ENCODE measurements at regions not wholly inside any gene's neighbourhood (a gene's known extent, or its start where the extent isn't known, plus 50 kb on each side); places are given as distances from the start of the nearest gene placed in this dataset.
A peak's percentile ranks its signal among the peaks of the same experiment; 100 is the strongest.

DNA sequence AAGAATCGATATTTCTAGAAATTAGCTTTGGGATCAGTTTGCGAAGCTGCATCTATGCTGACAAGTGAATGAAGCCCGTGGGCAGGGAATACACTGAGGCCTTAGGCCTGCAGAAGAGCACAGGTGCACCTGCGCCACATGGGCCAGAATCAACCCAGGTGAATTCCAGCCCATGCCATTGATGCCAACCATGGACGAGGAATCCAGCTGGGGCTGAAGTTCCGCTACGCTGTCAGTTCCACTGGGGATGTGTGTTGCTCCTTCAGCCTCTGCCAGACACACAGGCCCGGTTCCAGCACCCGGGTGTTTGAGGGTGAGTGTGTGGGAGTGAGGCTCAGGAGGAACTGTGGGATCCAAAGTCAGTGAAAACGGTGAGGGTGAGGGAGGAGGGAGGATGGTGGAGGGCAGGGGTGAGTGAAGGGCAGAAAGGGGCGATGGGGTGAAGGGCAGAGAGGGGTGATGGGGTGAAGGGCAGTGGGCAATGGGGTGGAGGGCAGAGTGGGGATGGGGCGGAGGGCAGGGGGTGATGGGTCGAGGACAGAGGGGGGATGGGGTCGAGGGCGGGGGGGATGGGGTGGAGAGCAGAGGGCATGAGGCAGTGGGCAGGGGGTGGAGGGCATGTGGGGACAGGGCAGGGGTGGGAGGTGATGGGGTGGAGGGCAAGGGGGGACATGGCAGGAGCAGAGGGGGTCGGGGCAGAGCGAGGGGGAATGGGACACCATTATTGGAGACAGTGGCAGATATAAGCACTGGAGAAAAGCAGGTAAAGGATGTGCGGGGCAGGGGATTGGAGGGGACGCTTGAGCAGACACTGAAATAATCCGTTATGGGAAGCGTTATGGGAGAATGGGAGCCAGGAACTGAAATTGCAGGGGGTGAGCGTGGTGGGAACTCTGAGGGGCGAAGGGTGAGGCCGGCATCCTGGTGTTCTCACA lies 931.6 kb downstream of the BRD1 start:
- DNase-seq: no peak
- Histone ChIP-seq H3K4me3 (no peak overlapping the region), H3K27ac (no peak overlapping the region), H3K36me3 (no peaks in the 10 kb centered on the region), H3K9me3 (peaks cover 0 to 12% (median 9%) of the 10 kb centered on the region in 4 donors), H3K27me3 (peaks cover 0 to 48% (median 0%) of the 10 kb centered on the region in 3 donors), H3K4me1 (no peaks in the 10 kb centered on the region)
- intact Hi-C loops (cut with DNase I; ENCODE audit: low total_unique reads): no loop called here
- TF ChIP-seq, protein P1, sequence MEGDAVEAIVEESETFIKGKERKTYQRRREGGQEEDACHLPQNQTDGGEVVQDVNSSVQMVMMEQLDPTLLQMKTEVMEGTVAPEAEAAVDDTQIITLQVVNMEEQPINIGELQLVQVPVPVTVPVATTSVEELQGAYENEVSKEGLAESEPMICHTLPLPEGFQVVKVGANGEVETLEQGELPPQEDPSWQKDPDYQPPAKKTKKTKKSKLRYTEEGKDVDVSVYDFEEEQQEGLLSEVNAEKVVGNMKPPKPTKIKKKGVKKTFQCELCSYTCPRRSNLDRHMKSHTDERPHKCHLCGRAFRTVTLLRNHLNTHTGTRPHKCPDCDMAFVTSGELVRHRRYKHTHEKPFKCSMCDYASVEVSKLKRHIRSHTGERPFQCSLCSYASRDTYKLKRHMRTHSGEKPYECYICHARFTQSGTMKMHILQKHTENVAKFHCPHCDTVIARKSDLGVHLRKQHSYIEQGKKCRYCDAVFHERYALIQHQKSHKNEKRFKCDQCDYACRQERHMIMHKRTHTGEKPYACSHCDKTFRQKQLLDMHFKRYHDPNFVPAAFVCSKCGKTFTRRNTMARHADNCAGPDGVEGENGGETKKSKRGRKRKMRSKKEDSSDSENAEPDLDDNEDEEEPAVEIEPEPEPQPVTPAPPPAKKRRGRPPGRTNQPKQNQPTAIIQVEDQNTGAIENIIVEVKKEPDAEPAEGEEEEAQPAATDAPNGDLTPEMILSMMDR (IDR thresholded peaks at IDR 0.05): no peak
- TF ChIP-seq POLR2A (IDR thresholded peaks at IDR 0.05): no peak
- TF ChIP-seq EP300 (IDR thresholded peaks at IDR 0.05): no peak
- TF ChIP-seq POLR2AphosphoS5 (IDR thresholded peaks at IDR 0.05): no peak
- 75 to 85% (median 80%) methylated on average over 20 to 24 of the region's 24 CpGs for WGBS, 5 donors

DNA sequence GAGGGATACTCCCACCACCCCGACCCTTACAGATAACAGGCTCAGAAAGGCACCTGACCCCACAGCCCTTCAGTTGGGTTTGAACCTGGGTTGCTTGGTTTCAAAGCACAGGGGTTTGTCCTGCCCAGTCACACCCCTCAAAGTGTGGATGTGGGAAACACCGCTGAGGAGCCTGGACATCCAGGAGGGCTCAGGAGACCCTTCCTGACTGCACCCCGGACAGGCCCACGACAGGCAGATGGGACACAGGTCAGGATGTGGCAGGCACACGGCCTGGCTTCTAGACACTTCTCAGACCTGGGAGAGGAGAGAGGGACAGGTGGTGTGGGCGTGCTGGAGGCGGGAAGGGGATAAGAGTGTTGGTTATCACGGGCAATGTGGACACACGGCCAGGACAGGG lies 932.3 kb downstream of the BRD1 start:
- intact Hi-C loops (cut with DNase I; ENCODE audit: low total_unique reads): no loop called here
- WGBS, 5 donors: 66 to 77% (median 75%) methylated on average over 8 to 9 of the region's 9 CpGs
- Histone ChIP-seq H3K27ac (no peak overlapping the region), H3K36me3 (no peaks in the 10 kb centered on the region), H3K27me3 (peaks cover 0 to 51% (median 0%) of the 10 kb centered on the region in 3 donors), H3K4me1 (no peaks in the 10 kb centered on the region), H3K9me3 (peaks cover 0 to 12% (median 9%) of the 10 kb centered on the region in 4 donors), H3K4me3 (no peak overlapping the region)
- TF ChIP-seq POLR2A (IDR thresholded peaks at IDR 0.05): no peak
- TF ChIP-seq, protein P1 (IDR thresholded peaks at IDR 0.05): no peak
- no peak for TF ChIP-seq EP300 (IDR thresholded peaks at IDR 0.05)
- no peak for TF ChIP-seq POLR2AphosphoS5 (IDR thresholded peaks at IDR 0.05)
- no peak for DNase-seq

DNA sequence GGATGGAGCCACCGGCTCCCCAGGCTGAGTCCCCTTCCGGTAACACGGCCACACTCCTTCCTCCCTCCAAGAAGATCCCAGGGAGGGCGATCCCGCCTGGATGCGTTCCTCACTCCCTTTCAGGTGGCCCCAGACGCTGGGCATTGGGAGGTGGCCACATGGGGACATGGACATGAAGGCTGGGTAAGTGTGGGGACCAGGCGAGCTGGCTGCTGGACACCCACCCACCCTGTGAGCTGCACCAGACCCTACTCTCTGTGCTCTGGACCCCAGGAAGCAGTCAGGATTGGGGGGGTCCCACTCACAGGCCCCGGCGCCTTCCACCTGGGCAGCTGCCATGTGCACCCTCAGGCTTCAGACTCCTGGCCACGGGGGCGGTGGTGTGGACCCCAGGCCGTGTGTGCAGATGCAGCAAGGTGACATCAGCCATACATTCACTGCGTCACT lies 932.8 kb downstream of the BRD1 start:
- H3K4me3 ChIP-seq: no peak overlapping the region
- H3K9me3 ChIP-seq: peaks cover 0 to 12% (median 9%) of the 10 kb centered on the region in 4 donors
- no peaks in the 10 kb centered on the region for H3K36me3 ChIP-seq
- no peak overlapping the region for H3K27ac ChIP-seq
- no peaks in the 10 kb centered on the region for H3K4me1 ChIP-seq
- peak in 1 of 2 donors; percentile 22 for DNase-seq
- 70 to 89% (median 85%) methylated on average over 2 to 14 of the region's 14 CpGs for WGBS, 5 donors
- H3K27me3 ChIP-seq: peaks cover 0 to 56% (median 0%) of the 10 kb centered on the region in 3 donors
- intact Hi-C loops (cut with DNase I; ENCODE audit: low total_unique reads): no loop called here
- TF ChIP-seq EP300 (IDR thresholded peaks at IDR 0.05) (no peak), POLR2A (IDR thresholded peaks at IDR 0.05) (no peak), POLR2AphosphoS5 (IDR thresholded peaks at IDR 0.05) (no peak)
- TF ChIP-seq, protein P1 (IDR thresholded peaks at IDR 0.05): no peak

DNA sequence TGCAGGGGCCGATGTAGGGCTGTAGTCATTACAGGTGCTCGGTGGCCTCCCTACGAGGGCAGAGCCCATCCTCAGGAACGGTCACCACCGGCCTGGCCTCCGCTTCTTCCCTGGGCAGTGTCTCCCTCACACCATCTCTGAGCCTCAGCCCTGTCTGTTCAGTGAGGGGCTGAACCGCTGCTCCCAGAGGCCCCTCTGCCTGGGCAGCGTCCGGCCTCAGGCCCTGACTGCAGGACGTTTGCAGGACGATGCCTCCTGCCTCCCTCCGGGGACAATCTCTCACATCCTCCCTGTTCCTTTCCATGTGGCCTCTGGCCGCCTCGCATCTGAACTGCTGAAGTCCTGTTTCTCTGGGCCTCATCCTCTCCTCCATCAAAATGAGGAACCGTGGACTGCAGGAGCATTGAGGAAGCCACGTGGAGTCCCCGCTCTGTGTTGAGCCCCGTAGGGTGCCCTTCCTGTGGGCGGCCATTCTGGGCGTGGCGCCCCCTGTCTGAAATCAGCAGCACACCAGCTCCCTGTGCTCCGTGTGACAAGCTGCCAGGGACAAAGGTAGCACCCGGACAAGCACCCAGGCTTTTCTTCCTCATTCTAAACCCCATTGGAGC lies 933.5 kb downstream of the BRD1 start:
- Histone ChIP-seq H3K4me1 (no peaks in the 10 kb centered on the region), H3K27ac (no peak overlapping the region), H3K36me3 (no peaks in the 10 kb centered on the region), H3K4me3 (no peak overlapping the region), H3K9me3 (peaks cover 0 to 12% (median 9%) of the 10 kb centered on the region in 4 donors), H3K27me3 (peaks cover 0 to 58% (median 0%) of the 10 kb centered on the region in 3 donors)
- TF ChIP-seq EP300 (IDR thresholded peaks at IDR 0.05): no peak
- TF ChIP-seq, protein P1 (IDR thresholded peaks at IDR 0.05): no peak
- no peak for TF ChIP-seq POLR2A (IDR thresholded peaks at IDR 0.05)
- no peak for TF ChIP-seq POLR2AphosphoS5 (IDR thresholded peaks at IDR 0.05)
- peak in 1 of 2 donors; percentile 21 for DNase-seq
- WGBS, 5 donors: 58 to 69% (median 67%) methylated on average over 17 to 23 of the region's 23 CpGs
- intact Hi-C loops (cut with DNase I; ENCODE audit: low total_unique reads): no loop called here
